Neural progenitor cell (in vitro differentiated cells): ENCODE measurements at regions not wholly inside any gene's neighbourhood (a gene's known extent, or its start where the extent isn't known, plus 50 kb on each side); places are given as distances from the start of the nearest gene placed in this dataset.

Source experiments
- DNase-seq: peaks from one replicate; pipeline ENCODE4 v3.0.0-alpha.2; 2016; ENCODE audit warnings: low spot score
- H2AFZ ChIP-seq: fragments of 200-600 bp; sonication (generic); replicated peaks from 2 replicates; pipeline ENCODE4 v1.6.1; 2016; ENCODE audit warnings: antibody characterized with exemption
- H3F3A ChIP-seq: fragments of 200-600 bp; sonication (generic); 2 replicates; pipeline ENCODE4 v1.6.1; 2016; ENCODE audit warnings: antibody characterized with exemption, low read depth
- H3K27ac ChIP-seq: fragments of 200-600 bp; sonication (generic); 2 replicates; pipeline ENCODE4 v1.5.1; 2016; ENCODE audit warnings: mild to moderate bottlenecking
- H3K27me3 ChIP-seq: fragments of 200-600 bp; sonication (generic); 2 replicates; pipeline ENCODE4 v1.6.1; 2016; ENCODE audit warnings: mild to moderate bottlenecking, moderate library complexity
- H3K36me3 ChIP-seq: fragments of 200-600 bp; sonication (generic); 2 replicates; pipeline ENCODE4 v1.5.1; 2016
- H3K4me1 ChIP-seq: fragments of 200-600 bp; sonication (generic); 2 replicates; pipeline ENCODE4 v1.6.1; 2016; ENCODE audit warnings: mixed run types
- H3K4me2 ChIP-seq: fragments of 200-600 bp; sonication (generic); 2 replicates; pipeline ENCODE4 v1.6.1; 2016
- H3K4me3 ChIP-seq: fragments of 200-600 bp; sonication (generic); 2 replicates; pipeline ENCODE4 v1.5.1; 2016
- H3K79me2 ChIP-seq: fragments of 200-600 bp; sonication (generic); 2 replicates; pipeline ENCODE4 v1.6.1; 2016; ENCODE audit warnings: low read depth
- H3K9ac ChIP-seq: fragments of 200-600 bp; sonication (generic); 2 replicates; pipeline ENCODE4 v1.6.1; 2016
- H3K9me3 ChIP-seq: fragments of 200-600 bp; sonication (generic); 2 replicates; pipeline ENCODE4 v1.5.1; 2016; ENCODE audit warnings: low read depth
- H4K20me1 ChIP-seq: fragments of 200-600 bp; sonication (generic); 2 replicates; pipeline ENCODE4 v1.6.1; 2016; ENCODE audit warnings: low read depth
- H3K27ac Mint-ChIP-seq: 3 replicates; pipeline ENCODE4 v1.8.0; 2021; ENCODE audit warnings: mixed read lengths
- H3K27me3 Mint-ChIP-seq: 2 replicates; pipeline ENCODE4 v1.8.0; 2022; ENCODE audit warnings: low read depth, mild to moderate bottlenecking, inconsistent platforms, moderate library complexity, mixed read lengths; ENCODE audit not compliant: insufficient read depth
- H3K36me3 Mint-ChIP-seq: 3 replicates; pipeline ENCODE4 v1.8.0; 2021; ENCODE audit warnings: mixed read lengths
- H3K4me1 Mint-ChIP-seq: 3 replicates; pipeline ENCODE4 v1.8.0; 2021; ENCODE audit warnings: mixed read lengths
- H3K4me3 Mint-ChIP-seq: 3 replicates; pipeline ENCODE4 v1.8.0; 2021; ENCODE audit warnings: mild to moderate bottlenecking, moderate library complexity, mixed read lengths
- H3K9me3 Mint-ChIP-seq: 3 replicates; pipeline ENCODE4 v1.8.0; 2020; ENCODE audit warnings: mixed read lengths
- CTCF ChIP-seq: fragments of 200-600 bp; sonication (generic); IDR thresholded peaks from 2 replicates; pipeline ENCODE4 v1.5.1; 2017; ENCODE audit warnings: antibody characterized with exemption, mild to moderate bottlenecking
- EZH2 ChIP-seq: fragments of 200-600 bp; sonication (generic); IDR thresholded peaks from 2 replicates; pipeline ENCODE4 v1.6.1; 2017; ENCODE audit warnings: antibody characterized with exemption, mild to moderate bottlenecking, moderate library complexity
- EZH2phosphoT487 ChIP-seq: fragments of 200-600 bp; sonication (generic); IDR thresholded peaks from 2 replicates; pipeline ENCODE4 v1.6.1; 2017; ENCODE audit warnings: antibody characterized with exemption

DNA sequence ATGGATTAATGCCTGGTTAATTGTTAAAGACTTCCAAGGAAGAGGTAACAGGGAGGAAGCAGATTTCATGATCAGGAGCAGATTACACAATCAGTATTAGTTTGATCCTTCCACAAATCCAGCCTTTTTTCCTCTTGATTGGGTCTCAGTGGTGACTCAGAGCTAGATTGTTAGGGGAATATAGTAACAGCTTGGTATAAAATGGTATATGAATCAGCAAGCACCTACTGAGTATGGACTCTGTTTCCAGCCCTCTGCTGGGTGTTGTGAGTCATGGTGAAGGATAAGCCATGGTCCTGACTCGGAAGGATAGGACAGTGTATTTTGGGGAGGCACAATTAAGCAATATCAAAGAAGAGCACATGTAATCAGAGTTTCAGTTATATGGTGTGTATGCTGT, 272.4 kb upstream of the DPP10 start:
- Histone ChIP-seq H3K4me1 (no peaks in the 10 kb centered on the region), H3K4me3 (no peak overlapping the region), H3K9me3 (no peaks in the 10 kb centered on the region), H3F3A (no peaks in the 10 kb centered on the region), H3K27ac (no peak overlapping the region), H4K20me1 (no peaks in the 10 kb centered on the region), H3K4me2 (no peak overlapping the region), H3K79me2 (no peaks in the 10 kb centered on the region), H3K9ac (no peak overlapping the region), H3K27me3 (no peaks in the 10 kb centered on the region), H2AFZ (no peak overlapping the region), H3K36me3 (no peaks in the 10 kb centered on the region)
- no peak for DNase-seq
- TF ChIP-seq CTCF = no peak
- no peak for TF ChIP-seq EZH2
- no peak for TF ChIP-seq EZH2phosphoT487
- Mint-ChIP-seq H3K4me1 (peaks cover 5% of the 10 kb centered on the region), H3K27me3 (peaks cover 8% of the 10 kb centered on the region), H3K27ac (no peak overlapping the region), H3K4me3 (no peak overlapping the region), H3K9me3 (peaks cover 2% of the 10 kb centered on the region), H3K36me3 (no peaks in the 10 kb centered on the region)

DNA sequence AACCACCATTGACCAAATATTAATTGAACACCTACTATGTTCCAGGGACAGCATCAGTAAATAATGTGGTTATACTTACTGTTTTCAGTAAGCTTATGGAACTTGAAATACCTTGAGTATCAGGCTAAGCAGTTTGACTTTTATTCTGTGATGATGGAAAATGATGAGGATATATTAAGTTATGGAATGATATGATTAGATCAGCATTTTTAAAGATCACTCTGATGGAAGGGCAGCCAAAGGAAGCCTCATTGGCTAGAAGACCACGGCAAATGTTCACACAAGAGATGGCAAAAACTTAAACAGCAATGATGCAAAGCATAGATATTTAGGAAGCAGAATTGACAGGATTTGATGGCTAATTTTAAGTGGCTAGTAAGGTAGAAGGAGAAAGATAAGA, 266.9 kb upstream of the DPP10 start:
- Mint-ChIP-seq H3K4me1 (no peaks in the 10 kb centered on the region), H3K36me3 (no peaks in the 10 kb centered on the region), H3K27ac (no peak overlapping the region), H3K27me3 (no peaks in the 10 kb centered on the region), H3K4me3 (no peak overlapping the region), H3K9me3 (no peaks in the 10 kb centered on the region)
- Histone ChIP-seq H3K27me3 (no peaks in the 10 kb centered on the region), H3K9me3 (no peaks in the 10 kb centered on the region), H3K9ac (no peak overlapping the region), H2AFZ (no peak overlapping the region), H3K27ac (no peak overlapping the region), H3K79me2 (no peaks in the 10 kb centered on the region), H4K20me1 (no peaks in the 10 kb centered on the region), H3K36me3 (no peaks in the 10 kb centered on the region), H3K4me3 (no peak overlapping the region), H3K4me1 (no peaks in the 10 kb centered on the region), H3K4me2 (no peak overlapping the region), H3F3A (no peaks in the 10 kb centered on the region)
- TF ChIP-seq CTCF = no peak
- no peak for TF ChIP-seq EZH2phosphoT487
- TF ChIP-seq EZH2 = no peak
- no peak for DNase-seq

DNA sequence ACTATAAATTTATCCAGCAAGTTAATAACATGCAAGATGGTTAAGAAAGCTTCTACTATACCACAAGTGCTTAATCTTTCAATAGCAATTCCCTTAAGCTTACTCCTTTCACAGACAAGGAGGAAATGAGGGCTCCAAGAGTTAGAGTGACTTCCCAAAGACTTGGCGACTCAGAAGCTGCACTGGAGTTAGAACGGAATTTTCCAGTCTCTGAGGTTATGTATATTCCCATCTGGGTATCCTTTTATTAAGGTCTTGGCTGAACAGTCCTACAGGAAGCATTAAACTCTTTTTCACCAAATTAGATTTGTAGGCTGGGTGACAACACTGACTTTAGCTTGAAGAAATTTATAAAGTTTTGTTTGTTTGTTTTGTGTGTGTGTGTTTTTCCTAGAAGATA, 256.9 kb upstream of the DPP10 start:
- H4K20me1 ChIP-seq = no peaks in the 10 kb centered on the region
- H3K36me3 Mint-ChIP-seq = no peaks in the 10 kb centered on the region
- no peak overlapping the region for H3K27ac ChIP-seq
- H3K36me3 ChIP-seq = no peaks in the 10 kb centered on the region
- H3K4me3 Mint-ChIP-seq = no peak overlapping the region
- no peaks in the 10 kb centered on the region for H3F3A ChIP-seq
- no peaks in the 10 kb centered on the region for H3K9me3 ChIP-seq
- no peaks in the 10 kb centered on the region for H3K27me3 ChIP-seq
- no peak for DNase-seq
- no peak overlapping the region for H3K27ac Mint-ChIP-seq
- H3K4me1 Mint-ChIP-seq = peaks cover 4% of the 10 kb centered on the region
- H3K4me2 ChIP-seq = no peak overlapping the region
- no peaks in the 10 kb centered on the region for H3K9me3 Mint-ChIP-seq
- no peak overlapping the region for H3K9ac ChIP-seq
- no peaks in the 10 kb centered on the region for H3K4me1 ChIP-seq
- peaks cover 2% of the 10 kb centered on the region for H3K27me3 Mint-ChIP-seq
- no peak overlapping the region for H2AFZ ChIP-seq
- TF ChIP-seq EZH2phosphoT487 (no peak), CTCF (no peak), EZH2 (no peak)
- H3K79me2 ChIP-seq = no peaks in the 10 kb centered on the region
- H3K4me3 ChIP-seq = no peak overlapping the region

GRCh38 chr2:114192362-114192761, 250.1 kb upstream of the DPP10 start:
- no peak overlapping the region for H3K4me3 ChIP-seq
- H3K27me3 ChIP-seq = no peaks in the 10 kb centered on the region
- H3K4me3 Mint-ChIP-seq = no peak overlapping the region
- no peak for DNase-seq
- no peak overlapping the region for H3K27ac ChIP-seq
- peaks cover 4% of the 10 kb centered on the region for H3K27me3 Mint-ChIP-seq
- H3K9me3 Mint-ChIP-seq = no peaks in the 10 kb centered on the region
- peaks cover 4% of the 10 kb centered on the region for H3K4me1 Mint-ChIP-seq
- H3K27ac Mint-ChIP-seq = no peak overlapping the region
- no peak overlapping the region for H3K9ac ChIP-seq
- no peaks in the 10 kb centered on the region for H3K9me3 ChIP-seq
- H3F3A ChIP-seq = no peaks in the 10 kb centered on the region
- H3K4me1 ChIP-seq = peaks cover 3% of the 10 kb centered on the region
- H3K4me2 ChIP-seq = no peak overlapping the region
- H3K79me2 ChIP-seq = no peaks in the 10 kb centered on the region
- no peaks in the 10 kb centered on the region for H3K36me3 ChIP-seq
- no peak for TF ChIP-seq EZH2
- TF ChIP-seq EZH2phosphoT487 = no peak
- no peak for TF ChIP-seq CTCF
- no peaks in the 10 kb centered on the region for H4K20me1 ChIP-seq
- H2AFZ ChIP-seq = no peak overlapping the region
- no peaks in the 10 kb centered on the region for H3K36me3 Mint-ChIP-seq
